ENCODE measurements at regions not wholly inside any gene's neighbourhood (a gene's known extent, or its start where the extent isn't known, plus 50 kb on each side); places are given as distances from the start of the nearest gene placed in this dataset.

- DNase-seq (ENCODE audit: low read depth, low spot score) (no peak), FAIRE-seq (no peak)
- Histone ChIP-seq H3K79me2 (ENCODE audit: control insufficient read depth, insufficient read depth, low read length) (no peaks in the 10 kb centered on the region), H2AFZ (ENCODE audit: low read depth, low read length) (no peak overlapping the region), H3K9me1 (replicated peaks; ENCODE audit: control insufficient read depth, extremely low read depth, insufficient read depth, low read length) (no peaks in the 10 kb centered on the region), H3K4me3 (replicated peaks in 1 of 3; ENCODE audit: insufficient read depth in 1 of 3, low read depth in 1 of 3, low read length in 3 of 3) (no peak overlapping the region), H3K27ac (ENCODE audit: insufficient read depth, low read depth, low read length) (no peak overlapping the region), H3K9ac (replicated peaks; ENCODE audit: extremely low read depth, insufficient read depth, low read length) (no peak overlapping the region), H3K27me3 (ENCODE audit: control insufficient read depth in 2 of 2, insufficient read depth in 2 of 2, low read length in 2 of 2) (peaks cover 6 to 24% of the 10 kb centered on the region in 2 experiments), H3K4me1 (ENCODE audit: control insufficient read depth, extremely low read depth, insufficient read depth, low read length) (no peaks in the 10 kb centered on the region), H3K9me3 (replicated peaks; ENCODE audit: control insufficient read depth, insufficient read depth, low read length) (no peaks in the 10 kb centered on the region), H3K36me3 (ENCODE audit: control insufficient read depth in 2 of 2, extremely low read depth in 1 of 2, insufficient read depth in 2 of 2, low read length in 2 of 2) (no peaks in the 10 kb centered on the region), H4K20me1 (replicated peaks; ENCODE audit: control insufficient read depth, extremely low read depth, insufficient read depth, low read length) (no peaks in the 10 kb centered on the region), H3K4me2 (ENCODE audit: insufficient read depth, low read length) (no peak overlapping the region)
- intact Hi-C loops (cut with micrococcal nuclease) (no loop called here), dilution Hi-C loops (cut with MboI; ENCODE audit: extremely low pct_ligation_motif_present, low sequenced_read_pairs) (no loop called here)
- CTCF ChIA-PET = no interaction called here
- no TSS peak for BruUV-seq (replicated peaks)
- POLR2A ChIA-PET = no interaction called here
- TF ChIP-seq, protein P1, sequence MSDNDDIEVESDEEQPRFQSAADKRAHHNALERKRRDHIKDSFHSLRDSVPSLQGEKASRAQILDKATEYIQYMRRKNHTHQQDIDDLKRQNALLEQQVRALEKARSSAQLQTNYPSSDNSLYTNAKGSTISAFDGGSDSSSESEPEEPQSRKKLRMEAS (IDR thresholded peaks at IDR 0.05; ENCODE audit: insufficient read depth, insufficient read length) = no peak
- TF ChIP-seq MYC (IDR thresholded peaks at IDR 0.05; ENCODE audit: low read depth, low read length) = no peak
- TF ChIP-seq FOS (IDR thresholded peaks at IDR 0.05; ENCODE audit: borderline replicate concordance, insufficient read depth, low read length) = no peak
- TF ChIP-seq CTCF (IDR thresholded peaks at IDR 0.05; ENCODE audit: extremely low read depth in 1 of 2, insufficient read depth in 1 of 2, low read depth in 1 of 2, low read length in 2 of 2) = no peak
- TF ChIP-seq EZH2 (IDR thresholded peaks at IDR 0.05; ENCODE audit: borderline replicate concordance, low read depth, low read length, severe bottlenecking) = no peak
- no peak for TF ChIP-seq POLR2AphosphoS5 (IDR thresholded peaks at IDR 0.05; ENCODE audit: insufficient read depth, low read depth, low read length)
- TF ChIP-seq POLR2A (IDR thresholded peaks at IDR 0.05; ENCODE audit: low read depth, low read length) = no peak
- TF ChIP-seq JUN (IDR thresholded peaks at IDR 0.05; ENCODE audit: borderline replicate concordance, insufficient read depth, insufficient read length, low read depth) = no peak
- no peak for TF ChIP-seq GATA2 (IDR thresholded peaks at IDR 0.05; ENCODE audit: insufficient read depth, insufficient read length, low read depth, low read length)
These were observed 105.6 kb upstream of the ARID2 start for GRCh38 chr12:45623940-45624339.

Measured in endothelial cell of umbilical vein (primary cell).